ENCODE measurements at regions not wholly inside any gene's neighbourhood (a gene's known extent, or its start where the extent isn't known, plus 50 kb on each side); places are given as distances from the start of the nearest gene placed in this dataset.

DNA sequence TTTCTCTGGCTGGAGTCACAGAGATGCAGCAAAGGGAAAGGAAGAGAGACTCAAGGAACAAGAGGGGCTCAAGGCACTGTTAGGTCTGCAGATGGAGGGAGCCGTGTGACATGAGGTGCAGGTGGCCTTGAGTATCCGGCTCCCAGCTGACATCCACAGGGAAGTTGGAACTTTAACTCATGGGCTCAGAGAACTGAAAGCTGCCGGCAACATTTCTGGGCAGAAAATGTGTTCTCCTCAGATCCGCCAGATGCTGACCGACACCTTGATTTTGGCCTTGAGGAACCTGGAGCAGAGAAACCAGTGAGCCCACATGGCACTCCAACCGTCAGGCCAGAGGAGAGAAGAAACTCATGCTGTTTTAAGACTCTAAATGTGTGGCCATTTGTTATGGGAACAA, 258.1 kb upstream of the IRX2 start:
- in situ Hi-C loops (cut with MboI; ENCODE audit: low sequenced_read_pairs, unreplicated experiment) = no loop called here
- no peak for TF ChIP-seq CTCF (IDR thresholded peaks at IDR 0.05; ENCODE audit: borderline replicate concordance, control extremely low read depth, extremely low read depth, insufficient read depth, missing control alignments)
- DNase-seq (ENCODE audit: low spot score) = no peak

- TF ChIP-seq CTCF (IDR thresholded peaks at IDR 0.05; ENCODE audit: borderline replicate concordance, control extremely low read depth, extremely low read depth, insufficient read depth, missing control alignments) = no peak
- in situ Hi-C loops (cut with MboI; ENCODE audit: low sequenced_read_pairs, unreplicated experiment) = no loop called here
- DNase-seq (ENCODE audit: low spot score) = no peak
Measured at GRCh38 chr5:3007577-3007976, 256.1 kb upstream of the IRX2 start.

DNA sequence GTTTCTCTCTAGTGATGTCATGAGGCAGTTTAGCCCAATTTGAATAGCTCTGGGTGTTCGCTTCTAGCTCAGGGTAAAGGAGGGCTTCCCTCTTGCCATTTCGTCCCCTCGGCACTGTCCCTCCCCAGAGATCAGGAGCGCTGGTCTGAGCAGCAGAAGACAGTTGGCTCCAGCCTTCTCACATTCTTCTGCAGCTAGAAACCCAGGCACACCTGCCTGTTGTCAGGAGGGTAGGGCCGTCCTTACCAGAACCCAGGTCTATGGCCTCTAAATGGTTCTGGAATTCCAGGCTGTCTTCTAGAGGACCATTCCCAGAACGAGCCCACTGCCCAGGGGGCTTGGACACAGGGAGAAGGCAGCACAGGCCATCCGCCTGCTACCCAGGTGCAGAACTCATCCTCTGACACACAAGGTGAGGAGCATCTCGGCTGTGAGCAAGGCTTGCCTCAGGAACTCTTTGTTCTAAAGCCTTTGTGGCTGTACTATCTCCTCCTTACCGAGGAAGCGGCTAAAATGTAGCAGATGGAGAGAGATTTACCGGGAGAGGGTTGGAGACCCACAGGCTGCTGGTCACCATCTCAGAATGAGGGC, 255.6 kb upstream of the IRX2 start:
- TF ChIP-seq CTCF (IDR thresholded peaks at IDR 0.05; ENCODE audit: borderline replicate concordance, control extremely low read depth, extremely low read depth, insufficient read depth, missing control alignments) = no peak
- DNase-seq (ENCODE audit: low spot score) = no peak
- in situ Hi-C loops (cut with MboI; ENCODE audit: low sequenced_read_pairs, unreplicated experiment) = no loop called here

GRCh38 chr5:3006526-3006925, 255.0 kb upstream of the IRX2 start:
- TF ChIP-seq CTCF (IDR thresholded peaks at IDR 0.05; ENCODE audit: borderline replicate concordance, control extremely low read depth, extremely low read depth, insufficient read depth, missing control alignments) = no peak
- in situ Hi-C loops (cut with MboI; ENCODE audit: low sequenced_read_pairs, unreplicated experiment) = no loop called here
- no peak for DNase-seq (ENCODE audit: low spot score)

DNA sequence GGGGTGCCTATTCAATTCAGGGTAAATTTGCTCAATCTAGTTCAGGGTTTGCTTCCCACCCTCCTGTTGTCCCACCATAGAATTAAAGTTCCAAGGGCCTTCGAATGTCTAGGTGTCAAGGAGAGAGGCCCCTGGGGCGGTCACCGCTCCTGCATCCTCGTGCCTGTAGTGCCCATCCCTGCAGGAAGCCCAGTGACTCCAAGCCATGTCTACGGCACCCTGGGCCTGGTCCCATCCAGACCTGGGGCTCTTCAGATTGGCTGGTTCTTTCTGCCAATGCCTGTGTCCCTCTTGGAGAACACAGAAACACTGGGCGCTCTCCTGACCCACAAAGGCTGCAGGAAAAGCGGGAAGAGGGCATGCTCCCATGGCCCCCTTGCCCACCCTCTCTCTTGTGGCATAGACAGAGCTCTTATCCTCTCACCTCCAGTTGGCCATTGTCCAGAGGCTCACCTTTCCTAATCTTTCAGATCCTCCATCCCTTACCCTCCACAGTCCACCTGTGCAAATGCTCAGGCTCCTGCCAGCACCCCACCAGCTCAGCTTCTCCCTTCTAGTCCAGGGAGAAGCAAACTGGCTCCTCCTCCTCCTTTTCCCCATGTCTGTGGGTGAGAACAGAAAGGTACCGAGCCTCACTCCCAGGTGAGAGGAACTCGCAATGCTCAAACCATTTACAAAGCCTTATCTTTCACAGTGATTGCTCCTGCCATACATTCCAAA, 253.0 kb upstream of the IRX2 start:
- no peak for DNase-seq (ENCODE audit: low spot score)
- in situ Hi-C loops (cut with MboI; ENCODE audit: low sequenced_read_pairs, unreplicated experiment) = no loop called here
- no peak for TF ChIP-seq CTCF (IDR thresholded peaks at IDR 0.05; ENCODE audit: borderline replicate concordance, control extremely low read depth, extremely low read depth, insufficient read depth, missing control alignments)

- no peak for TF ChIP-seq CTCF (IDR thresholded peaks at IDR 0.05; ENCODE audit: borderline replicate concordance, control extremely low read depth, extremely low read depth, insufficient read depth, missing control alignments)
- in situ Hi-C loops (cut with MboI; ENCODE audit: low sequenced_read_pairs, unreplicated experiment) = no loop called here
- no peak for DNase-seq (ENCODE audit: low spot score)
Measured at GRCh38 chr5:3002230-3002629, 250.8 kb upstream of the IRX2 start.
